Effector memory CD8-positive, alpha-beta T cell (primary cell): ENCODE measurements at regions not wholly inside any gene's neighbourhood (a gene's known extent, or its start where the extent isn't known, plus 50 kb on each side); places are given as distances from the start of the nearest gene placed in this dataset.
"Not testable (repeated sequence)": the region's sequence is repeated elsewhere in the genome, so short reads cannot be mapped to it uniquely, and the experiment has no call there.

Experiments
- ATAC-seq: fragments of 150-1000 bp; cut with Tn5 transposase; replicated peaks from 2 replicates; pipeline ENCODE4 v1.10.0; 2021; ENCODE audit warnings: mild to moderate bottlenecking, moderate library complexity
- DNase-seq, 3 experiments: peaks; one replicate each; pipeline ENCODE4 v3.0.0; 2021
- H3K27ac Mint-ChIP-seq, 2 donors: one replicate each; pipeline ENCODE4 v1.8.0; 2022; ENCODE audit warnings: mild to moderate bottlenecking in 2 of 2, mixed read lengths in 2 of 2, moderate library complexity in 2 of 2
- H3K27me3 Mint-ChIP-seq, 2 donors: one replicate each; pipeline ENCODE4 v1.8.0; 2022; ENCODE audit warnings: mixed read lengths in 2 of 2
- H3K36me3 Mint-ChIP-seq: one replicate; pipeline ENCODE4 v1.8.0; 2022; ENCODE audit warnings: mild to moderate bottlenecking, moderate library complexity, mixed read lengths; ENCODE audit not compliant: insufficient read depth
- H3K4me1 Mint-ChIP-seq, 2 donors: one replicate each; pipeline ENCODE4 v1.8.0; 2022; ENCODE audit warnings: low read depth in 2 of 2, mixed read lengths in 2 of 2
- H3K4me3 Mint-ChIP-seq, 2 donors: one replicate each; pipeline ENCODE4 v1.8.0; 2022; ENCODE audit warnings: mild to moderate bottlenecking in 2 of 2, mixed read lengths in 2 of 2, moderate library complexity in 2 of 2
- H3K9me3 Mint-ChIP-seq, 2 donors: one replicate each; pipeline ENCODE4 v1.8.0; 2022; ENCODE audit warnings: mixed read lengths in 2 of 2

- H3K4me3 Mint-ChIP-seq, result no peak overlapping the region
- no peaks in the 10 kb centered on the region for H3K36me3 Mint-ChIP-seq
- ATAC-seq, result no peak
- H3K27ac Mint-ChIP-seq, result no peak overlapping the region
- no peak for DNase-seq
- H3K4me1 Mint-ChIP-seq, result no peaks in the 10 kb centered on the region
- H3K9me3 Mint-ChIP-seq, result peaks cover 0 to 7% of the 10 kb centered on the region in 2 donors
- no peaks in the 10 kb centered on the region for H3K27me3 Mint-ChIP-seq
Measured at GRCh38 chr6:155629652-155630051, 174.0 kb upstream of the NOX3 start.

- Mint-ChIP-seq H3K27me3 (no peaks in the 10 kb centered on the region), H3K27ac (no peak overlapping the region), H3K9me3 (peaks cover 0 to 7% of the 10 kb centered on the region in 2 donors), H3K4me1 (no peaks in the 10 kb centered on the region), H3K36me3 (no peaks in the 10 kb centered on the region), H3K4me3 (no peak overlapping the region)
- DNase-seq, result no peak
- ATAC-seq, result no peak
Measured at GRCh38 chr6:155628306-155628705, 172.7 kb upstream of the NOX3 start.

- ATAC-seq, H3K27me3 Mint-ChIP-seq, H3K4me1 Mint-ChIP-seq, H3K4me3 Mint-ChIP-seq, H3K9me3 Mint-ChIP-seq, H3K27ac Mint-ChIP-seq, DNase-seq, H3K36me3 Mint-ChIP-seq: not testable (repeated sequence)
Measured at GRCh38 chr6:155627722-155628212, 172.1 kb upstream of the NOX3 start.

- Mint-ChIP-seq H3K4me3 (no peak overlapping the region), H3K27me3 (no peaks in the 10 kb centered on the region), H3K27ac (no peak overlapping the region), H3K9me3 (peaks cover 0 to 2% of the 10 kb centered on the region in 2 donors), H3K36me3 (no peaks in the 10 kb centered on the region), H3K4me1 (no peaks in the 10 kb centered on the region)
- DNase-seq (no peak), ATAC-seq (no peak)
Measured at GRCh38 chr6:155623450-155624178, 168.0 kb upstream of the NOX3 start.

- Mint-ChIP-seq H3K4me3 (no peak overlapping the region), H3K27ac (no peak overlapping the region), H3K27me3 (no peaks in the 10 kb centered on the region), H3K9me3 (peaks cover 6 to 7% of the 10 kb centered on the region in 2 donors), H3K4me1 (no peaks in the 10 kb centered on the region), H3K36me3 (no peaks in the 10 kb centered on the region)
- no peak for ATAC-seq
- no peak for DNase-seq
Measured at GRCh38 chr6:155614606-155615005, 159.0 kb upstream of the NOX3 start.

GRCh38 chr6:155611742-155612141, 156.1 kb upstream of the NOX3 start:
- peaks cover 7 to 8% of the 10 kb centered on the region in 2 donors for H3K9me3 Mint-ChIP-seq
- no peaks in the 10 kb centered on the region for H3K4me1 Mint-ChIP-seq
- no peaks in the 10 kb centered on the region for H3K36me3 Mint-ChIP-seq
- DNase-seq, result no peak
- no peak overlapping the region for H3K27ac Mint-ChIP-seq
- no peaks in the 10 kb centered on the region for H3K27me3 Mint-ChIP-seq
- no peak for ATAC-seq
- H3K4me3 Mint-ChIP-seq, result no peak overlapping the region

- Mint-ChIP-seq H3K36me3 (no peaks in the 10 kb centered on the region), H3K4me3 (no peak overlapping the region), H3K4me1 (no peaks in the 10 kb centered on the region), H3K9me3 (peaks cover 0 to 4% of the 10 kb centered on the region in 2 donors), H3K27ac (no peak overlapping the region), H3K27me3 (no peaks in the 10 kb centered on the region)
- ATAC-seq (no peak), DNase-seq (no peak)
Measured at GRCh38 chr6:155604991-155605390, 149.4 kb upstream of the NOX3 start.

- Mint-ChIP-seq H3K4me1 (no peaks in the 10 kb centered on the region), H3K36me3 (no peaks in the 10 kb centered on the region), H3K27ac (no peak overlapping the region), H3K9me3 (no peaks in the 10 kb centered on the region), H3K27me3 (peaks cover 0 to 7% of the 10 kb centered on the region in 2 donors), H3K4me3 (no peak overlapping the region)
- DNase-seq (no peak), ATAC-seq (no peak)
Measured at GRCh38 chr6:155599561-155599960, 143.9 kb upstream of the NOX3 start.

- no peak for DNase-seq
- H3K9me3 Mint-ChIP-seq, result no peaks in the 10 kb centered on the region
- H3K27ac Mint-ChIP-seq, result no peak overlapping the region
- H3K36me3 Mint-ChIP-seq, result no peaks in the 10 kb centered on the region
- no peak overlapping the region for H3K4me3 Mint-ChIP-seq
- ATAC-seq, result no peak
- peaks cover 0 to 7% of the 10 kb centered on the region in 2 donors for H3K27me3 Mint-ChIP-seq
- H3K4me1 Mint-ChIP-seq, result no peaks in the 10 kb centered on the region
Measured at GRCh38 chr6:155599160-155599559, 143.5 kb upstream of the NOX3 start.

GRCh38 chr6:155595284-155595683, 139.6 kb upstream of the NOX3 start:
- Mint-ChIP-seq H3K4me1 (no peaks in the 10 kb centered on the region), H3K27ac (no peak overlapping the region), H3K27me3 (peaks cover 7 to 15% of the 10 kb centered on the region in 2 donors), H3K4me3 (no peak overlapping the region), H3K36me3 (no peaks in the 10 kb centered on the region), H3K9me3 (no peaks in the 10 kb centered on the region)
- no peak for DNase-seq
- ATAC-seq, result no peak

GRCh38 chr6:155591741-155592140, 136.1 kb upstream of the NOX3 start:
- Mint-ChIP-seq H3K4me3 (no peak overlapping the region), H3K4me1 (no peaks in the 10 kb centered on the region), H3K27ac (no peak overlapping the region), H3K27me3 (peaks cover 0 to 15% of the 10 kb centered on the region in 2 donors), H3K36me3 (no peaks in the 10 kb centered on the region), H3K9me3 (peaks cover 0 to 2% of the 10 kb centered on the region in 2 donors)
- ATAC-seq, result no peak
- no peak for DNase-seq

- DNase-seq (no peak), ATAC-seq (no peak)
- Mint-ChIP-seq H3K4me1 (no peaks in the 10 kb centered on the region), H3K9me3 (peaks cover 0 to 2% of the 10 kb centered on the region in 2 donors), H3K36me3 (no peaks in the 10 kb centered on the region), H3K4me3 (no peak overlapping the region), H3K27ac (no peak overlapping the region), H3K27me3 (peaks cover 0 to 15% of the 10 kb centered on the region in 2 donors)
Measured at GRCh38 chr6:155589190-155589589, 133.6 kb upstream of the NOX3 start.

- Mint-ChIP-seq H3K36me3 (no peaks in the 10 kb centered on the region), H3K9me3 (peaks cover 0 to 2% of the 10 kb centered on the region in 2 donors), H3K27me3 (peaks cover 0 to 13% of the 10 kb centered on the region in 2 donors), H3K4me3 (no peak overlapping the region), H3K4me1 (no peaks in the 10 kb centered on the region), H3K27ac (no peak overlapping the region)
- DNase-seq, result no peak
- no peak for ATAC-seq
Measured at GRCh38 chr6:155587817-155588216, 132.2 kb upstream of the NOX3 start.

- Mint-ChIP-seq H3K27me3 (peaks cover 0 to under 1% of the 10 kb centered on the region in 2 donors), H3K27ac (no peak overlapping the region), H3K4me3 (no peak overlapping the region), H3K4me1 (no peaks in the 10 kb centered on the region), H3K9me3 (peaks cover 0 to 2% of the 10 kb centered on the region in 2 donors), H3K36me3 (no peaks in the 10 kb centered on the region)
- DNase-seq (no peak), ATAC-seq (no peak)
Measured at GRCh38 chr6:155586090-155586489, 130.5 kb upstream of the NOX3 start.
